ENCODE measurements at regions not wholly inside any gene's neighbourhood (a gene's known extent, or its start where the extent isn't known, plus 50 kb on each side); places are given as distances from the start of the nearest gene placed in this dataset.

GRCh38 chr3:22989716-22990115 lies 213.4 kb upstream of the UBE2E2 start:
- WGBS, 2 donors (ENCODE audit: low coverage in 1 of 2) = 91 to 100% methylated on average over 1 to 17 of the region's 17 CpGs
- in situ Hi-C loops (cut with MboI; ENCODE audit: low pct_ligation_motif_present in 1 of 4, low pct_unique_long_range_greater_than_20kb in 1 of 4, low sequenced_read_pairs in 3 of 4) = no loop called here

GRCh38 chr3:22990291-22991200 lies 212.6 kb upstream of the UBE2E2 start:
- intact Hi-C loops (cut with DNase I; ENCODE audit: low total_unique reads) (no loop called here), in situ Hi-C loops (cut with MboI; ENCODE audit: low pct_ligation_motif_present in 1 of 4, low pct_unique_long_range_greater_than_20kb in 1 of 4, low sequenced_read_pairs in 3 of 4) (no loop called here)
- Histone ChIP-seq H3K27me3 (no peaks in the 10 kb centered on the region), H3K36me3 (no peaks in the 10 kb centered on the region), H3K27ac (no peak overlapping the region), H3K4me3 (no peak overlapping the region), H3K9me3 (no peaks in the 10 kb centered on the region), H3K4me1 (no peaks in the 10 kb centered on the region)
- WGBS, 2 donors (ENCODE audit: low coverage in 1 of 2) = 96% methylated on average over 44 of the region's 44 CpGs; no CpG with 5 or more reads in 1 of the 2 donors
- DNase-seq = no peak
- TF ChIP-seq POLR2A (IDR thresholded peaks at IDR 0.05) (no peak), CTCF (IDR thresholded peaks at IDR 0.05) (no peak), POLR2AphosphoS5 (IDR thresholded peaks at IDR 0.05) (no peak), EP300 (IDR thresholded peaks at IDR 0.05; ENCODE audit: low read depth) (no peak)

More at GRCh38 chr3:22989716-22990115, 213.4 kb upstream of the UBE2E2 start:
- H3K27ac ChIP-seq = no peak overlapping the region
- intact Hi-C loops (cut with DNase I; ENCODE audit: low total_unique reads) = no loop called here
- no peaks in the 10 kb centered on the region for H3K4me1 ChIP-seq
- DNase-seq = no peak
- H3K27me3 ChIP-seq = no peaks in the 10 kb centered on the region
- TF ChIP-seq EP300 (IDR thresholded peaks at IDR 0.05; ENCODE audit: low read depth) (no peak), POLR2AphosphoS5 (IDR thresholded peaks at IDR 0.05) (no peak), CTCF (IDR thresholded peaks at IDR 0.05) (no peak), POLR2A (IDR thresholded peaks at IDR 0.05) (no peak)
- no peaks in the 10 kb centered on the region for H3K36me3 ChIP-seq
- H3K4me3 ChIP-seq = no peak overlapping the region
- no peaks in the 10 kb centered on the region for H3K9me3 ChIP-seq

- no peak for DNase-seq
- Histone ChIP-seq H3K4me3 (no peak overlapping the region), H3K27ac (no peak overlapping the region), H3K4me1 (peaks cover 0 to 10% (median 0%) of the 10 kb centered on the region in 4 donors), H3K27me3 (no peaks in the 10 kb centered on the region), H3K36me3 (no peaks in the 10 kb centered on the region), H3K9me3 (no peaks in the 10 kb centered on the region)
- in situ Hi-C loops (cut with MboI; ENCODE audit: low pct_ligation_motif_present in 1 of 4, low pct_unique_long_range_greater_than_20kb in 1 of 4, low sequenced_read_pairs in 3 of 4) = no loop called here
- 85 to 86% methylated on average over 2 of the region's 2 CpGs for WGBS, 2 donors (ENCODE audit: low coverage in 1 of 2)
- intact Hi-C loops (cut with DNase I; ENCODE audit: low total_unique reads) = no loop called here
- TF ChIP-seq POLR2AphosphoS5 (IDR thresholded peaks at IDR 0.05) (no peak), CTCF (IDR thresholded peaks at IDR 0.05) (no peak), EP300 (IDR thresholded peaks at IDR 0.05; ENCODE audit: low read depth) (no peak)
These were observed 208.3 kb upstream of the UBE2E2 start for GRCh38 chr3:22994781-22995180.

GRCh38 chr3:22996920-22997571 lies 206.1 kb upstream of the UBE2E2 start:
- DNase-seq = no peak
- Histone ChIP-seq H3K4me1 (peaks cover 0 to 10% (median 0%) of the 10 kb centered on the region in 4 donors), H3K36me3 (no peaks in the 10 kb centered on the region), H3K27ac (no peak overlapping the region), H3K4me3 (no peak overlapping the region), H3K9me3 (no peaks in the 10 kb centered on the region), H3K27me3 (no peaks in the 10 kb centered on the region)
- intact Hi-C loops (cut with DNase I; ENCODE audit: low total_unique reads) (no loop called here), in situ Hi-C loops (cut with MboI; ENCODE audit: low pct_ligation_motif_present in 1 of 4, low pct_unique_long_range_greater_than_20kb in 1 of 4, low sequenced_read_pairs in 3 of 4) (no loop called here)
- TF ChIP-seq POLR2A (IDR thresholded peaks at IDR 0.05) = no peak
- TF ChIP-seq CTCF (IDR thresholded peaks at IDR 0.05) = no peak
- no peak for TF ChIP-seq POLR2AphosphoS5 (IDR thresholded peaks at IDR 0.05)
- TF ChIP-seq EP300 (IDR thresholded peaks at IDR 0.05; ENCODE audit: low read depth) = no peak
- WGBS, 2 donors (ENCODE audit: low coverage in 1 of 2) = 25 to 51% methylated on average over 1 to 2 of the region's 2 CpGs
